GM19023 (cell line): ENCODE measurements at regions not wholly inside any gene's neighbourhood (a gene's known extent, or its start where the extent isn't known, plus 50 kb on each side); places are given as distances from the start of the nearest gene placed in this dataset.

Source experiments
- ATAC-seq: cut with Tn5 transposase; IDR thresholded peaks from one replicate; pipeline ENCODE4 v1.9.1; 2021; ENCODE audit warnings: mild to moderate bottlenecking, moderate library complexity; ENCODE audit not compliant: unreplicated experiment

- ATAC-seq = no peak
Observed at GRCh38 chr3:18888370-18888769, 259.9 kb upstream of the KCNH8 start.

GRCh38 chr3:18886331-18886730 is 262.0 kb upstream of the KCNH8 start:
- no peak for ATAC-seq

DNA sequence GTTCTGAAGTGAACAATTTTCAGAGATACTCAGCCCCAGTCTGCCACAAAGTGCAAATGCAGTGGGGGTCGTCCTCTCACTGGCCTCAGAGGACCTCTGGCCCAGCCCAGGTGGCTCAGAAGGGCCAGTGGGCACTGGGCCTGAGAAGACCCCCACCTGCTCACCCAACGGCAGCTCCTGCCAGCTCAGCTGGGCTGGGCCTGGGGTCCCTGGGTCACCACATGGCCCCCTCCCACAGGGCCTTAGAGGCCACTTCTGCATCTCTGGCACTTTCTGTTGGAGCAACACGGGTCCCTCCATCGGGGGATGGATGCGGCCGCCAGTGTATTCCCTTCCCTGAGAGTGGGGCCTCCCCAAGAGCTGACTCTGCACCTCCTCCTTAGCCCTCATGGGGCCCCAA is 262.7 kb upstream of the KCNH8 start:
- ATAC-seq = no peak

DNA sequence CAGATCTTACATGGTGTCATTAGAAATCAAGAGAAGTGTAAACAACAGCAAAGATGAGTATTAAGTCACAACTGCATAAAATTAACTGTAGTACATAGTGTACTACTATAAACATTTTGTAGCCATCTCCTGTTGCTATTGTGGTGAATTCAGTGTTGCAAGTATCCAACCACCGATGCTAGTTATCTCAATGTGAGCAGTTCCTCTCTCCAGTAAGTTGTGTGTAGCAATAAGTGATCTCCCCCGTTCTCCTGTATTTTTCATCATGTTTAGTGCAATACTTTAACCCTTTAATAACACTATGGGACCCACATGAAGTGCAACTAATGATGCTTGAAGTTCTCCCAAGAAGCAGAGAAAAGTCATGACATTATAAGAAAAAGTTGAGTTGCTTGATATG is 264.7 kb upstream of the KCNH8 start:
- no peak for ATAC-seq

DNA sequence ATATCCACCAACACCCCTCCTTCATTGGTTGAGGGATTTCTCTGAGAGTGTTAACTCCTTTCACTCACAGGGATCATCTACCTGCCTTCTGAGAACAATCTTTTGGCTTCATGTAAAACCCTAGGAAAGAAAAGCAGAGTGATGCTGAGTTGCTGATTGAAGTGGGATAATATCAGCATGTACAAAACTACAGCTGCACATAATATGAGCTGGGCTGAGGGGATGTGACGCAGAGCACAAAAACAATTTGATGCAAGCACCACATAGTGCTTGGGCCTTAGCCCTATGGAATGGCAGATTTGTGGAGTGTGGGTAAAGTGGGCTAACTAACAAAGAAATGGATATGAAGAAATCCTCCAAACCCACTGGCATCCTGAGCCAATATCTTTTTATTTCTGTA is 267.6 kb upstream of the KCNH8 start:
- no peak for ATAC-seq

- ATAC-seq = no peak
Observed at GRCh38 chr3:18872466-18872865, 275.8 kb upstream of the KCNH8 start.

DNA sequence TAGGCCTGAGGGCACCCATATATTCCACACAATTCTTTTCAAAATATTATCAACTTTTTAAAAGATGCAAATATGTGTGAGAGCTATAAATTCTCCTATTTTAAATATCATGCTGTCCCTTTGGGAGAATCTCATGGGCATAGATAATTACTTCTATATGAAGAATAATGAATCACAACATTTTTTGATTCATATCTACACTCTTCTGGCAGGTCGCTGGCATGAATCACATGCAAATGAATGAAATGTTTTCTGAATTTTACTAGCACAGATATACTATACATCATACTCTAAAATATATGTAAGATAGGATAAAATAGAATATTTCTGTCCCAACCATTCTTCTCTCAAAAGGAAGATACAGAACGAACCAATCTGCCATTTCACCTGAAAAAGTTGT is 277.7 kb upstream of the KCNH8 start:
- no peak for ATAC-seq

GRCh38 chr3:18870074-18870640 is 278.2 kb upstream of the KCNH8 start:
- ATAC-seq = no peak

DNA sequence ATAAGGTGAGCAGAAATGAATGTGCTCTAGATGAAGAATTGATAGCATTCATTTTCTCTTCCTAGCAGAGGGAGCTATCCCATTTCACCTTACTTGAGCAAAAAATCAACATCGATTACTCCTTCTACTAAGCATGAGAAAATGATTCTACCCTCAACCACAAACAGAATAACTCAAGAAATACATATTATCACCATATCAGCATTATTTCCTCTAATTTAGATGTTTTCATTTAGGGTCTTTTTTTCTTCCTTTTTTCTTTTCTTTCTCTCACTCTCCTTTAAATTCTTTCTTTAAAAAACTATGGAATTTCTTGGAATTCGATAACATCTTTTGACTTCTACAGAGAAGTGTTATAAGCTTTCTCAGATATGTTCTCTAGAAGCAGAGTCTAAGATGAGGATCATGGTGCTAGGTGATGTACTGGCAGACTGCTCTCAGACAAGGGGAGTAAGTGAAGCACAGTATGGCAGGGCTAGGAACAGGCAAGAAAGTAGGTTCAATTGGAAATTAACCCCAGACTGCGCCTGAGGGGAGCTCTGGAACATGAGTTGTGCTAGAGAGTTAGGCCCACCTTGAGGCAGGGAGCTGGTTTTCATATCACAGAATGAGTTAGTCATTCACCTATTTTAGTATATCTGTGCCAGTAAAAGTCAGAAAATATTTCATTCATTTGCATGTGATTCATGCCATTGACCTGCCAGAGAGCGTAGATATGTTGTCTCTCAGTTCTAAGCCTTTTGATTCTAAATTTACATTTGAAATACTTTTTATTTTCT is 279.2 kb upstream of the KCNH8 start:
- ATAC-seq = no peak

DNA sequence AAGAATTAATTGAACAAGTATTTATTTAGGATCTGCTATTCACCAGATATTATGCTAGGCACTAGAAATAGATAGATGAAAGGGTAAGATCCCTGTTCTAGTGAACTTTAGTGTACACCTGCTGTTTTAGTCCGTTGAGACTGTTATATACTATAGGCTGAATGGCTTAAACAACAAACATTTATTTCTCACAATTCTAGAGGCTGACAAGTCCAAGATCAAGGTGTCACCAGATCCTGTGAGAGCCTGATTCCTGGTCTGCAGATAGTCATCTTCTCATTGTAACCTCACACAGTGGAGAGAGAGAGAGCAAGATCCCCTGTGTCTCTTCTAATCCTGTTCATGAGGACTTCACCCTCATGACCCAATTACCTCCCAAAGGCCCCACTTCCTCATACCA is 281.4 kb upstream of the KCNH8 start:
- ATAC-seq = no peak

GRCh38 chr3:18864933-18865731 is 283.2 kb upstream of the KCNH8 start:
- no peak for ATAC-seq

DNA sequence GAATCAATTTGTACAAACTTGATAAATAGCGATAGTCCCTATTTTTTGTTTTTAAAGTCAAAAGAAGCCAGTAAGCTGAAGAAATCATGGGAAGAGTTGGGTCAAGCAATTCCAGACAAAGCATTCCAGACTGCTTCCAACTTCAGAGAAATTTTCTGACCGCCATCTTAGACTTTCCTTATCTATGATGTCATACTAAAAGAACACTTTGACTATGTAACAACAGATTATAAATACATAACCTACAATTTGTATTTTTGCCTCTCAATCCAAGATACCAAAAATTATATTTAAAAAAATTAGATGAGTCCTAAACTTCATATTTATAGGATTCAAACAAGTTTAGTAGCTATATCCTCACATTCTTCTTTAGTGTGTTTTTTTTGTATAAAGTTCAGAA is 286.2 kb upstream of the KCNH8 start:
- no peak for ATAC-seq

DNA sequence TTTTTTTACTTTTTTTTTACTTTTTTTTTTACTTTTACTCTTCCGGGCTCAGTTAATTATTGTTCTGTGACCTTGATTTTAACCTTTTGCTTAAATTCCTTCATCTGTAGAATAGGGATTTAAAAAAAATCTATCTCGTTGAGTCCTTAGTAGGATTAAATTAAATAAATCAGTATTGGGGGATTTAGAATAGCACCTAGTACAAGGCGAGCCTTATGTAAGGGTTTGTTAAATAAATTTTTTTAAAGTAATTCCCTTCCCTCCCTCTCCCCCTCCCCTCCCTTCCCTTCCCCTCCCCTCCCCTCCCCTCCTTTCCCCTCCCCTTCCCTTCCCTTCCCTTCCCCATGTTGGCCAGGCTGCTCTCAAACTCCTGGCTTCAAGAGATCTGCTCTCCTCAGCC is 287.2 kb upstream of the KCNH8 start:
- no peak for ATAC-seq

GRCh38 chr3:18853269-18853668 is 295.0 kb upstream of the KCNH8 start:
- ATAC-seq = no peak

GRCh38 chr3:18847583-18848197 is 300.6 kb upstream of the KCNH8 start:
- ATAC-seq = no peak

- ATAC-seq = no peak
Observed at GRCh38 chr3:18843983-18844382, 304.3 kb upstream of the KCNH8 start.

DNA sequence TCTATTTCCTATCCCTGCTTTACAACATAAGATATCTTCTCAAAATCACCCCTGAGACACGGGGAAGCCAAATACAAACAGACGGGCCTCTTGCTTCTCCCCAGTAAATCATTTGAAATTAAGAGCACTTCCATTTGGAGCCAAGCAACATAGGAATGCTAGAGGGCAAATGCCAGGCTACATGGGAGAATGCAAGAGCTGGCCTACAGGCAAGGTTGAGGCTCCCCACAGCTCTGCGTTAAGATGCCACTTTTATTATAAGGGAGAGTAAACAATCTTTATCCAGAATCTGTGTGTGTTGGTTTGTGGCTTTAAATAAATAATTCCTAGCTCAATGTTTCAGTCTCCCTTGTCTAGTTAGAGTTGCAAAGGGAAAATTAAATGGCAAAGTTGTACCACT is 305.1 kb upstream of the KCNH8 start:
- ATAC-seq = no peak

DNA sequence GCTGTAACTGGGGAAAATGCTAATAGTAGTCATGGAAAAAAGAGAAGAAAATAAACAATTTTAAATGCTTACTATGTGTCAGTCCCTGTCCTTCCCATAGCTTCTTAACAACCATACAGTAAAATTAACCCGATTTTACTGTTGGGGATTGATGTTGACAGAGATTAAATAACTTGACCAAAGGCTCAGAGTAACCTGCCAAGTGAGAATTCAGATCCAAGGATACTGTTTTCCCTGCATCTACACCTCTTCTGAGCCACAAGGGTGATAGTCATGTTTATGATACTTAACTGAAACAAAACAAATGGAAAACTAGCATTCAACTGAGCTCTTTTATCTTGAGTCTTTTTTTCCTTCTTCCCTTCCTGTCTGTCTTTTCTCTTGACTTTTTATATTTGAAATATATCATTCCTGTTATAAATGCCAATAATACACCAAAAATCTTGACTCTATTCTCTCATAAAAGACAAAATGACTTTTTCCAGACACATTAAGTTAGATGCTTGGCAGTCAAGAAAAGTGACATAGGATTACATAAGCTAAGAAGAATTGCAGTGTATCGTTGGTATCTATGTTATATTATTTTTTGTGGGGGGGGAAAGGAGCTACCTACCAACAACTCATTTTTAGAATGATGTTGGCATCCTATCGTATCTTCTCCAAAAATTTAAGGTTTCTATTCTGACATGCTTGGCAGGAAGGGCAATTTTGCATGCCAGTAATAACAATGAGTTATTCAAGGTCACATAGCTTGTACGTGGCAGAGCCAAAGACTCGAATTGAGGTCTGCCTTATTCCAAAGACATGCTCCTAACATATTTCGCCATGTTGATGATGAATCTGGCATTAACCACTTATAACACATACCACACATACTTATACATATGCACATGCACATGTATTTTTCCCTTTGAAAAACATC is 306.6 kb upstream of the KCNH8 start:
- ATAC-seq = no peak

GRCh38 chr3:18840535-18841137 is 307.7 kb upstream of the KCNH8 start:
- no peak for ATAC-seq

DNA sequence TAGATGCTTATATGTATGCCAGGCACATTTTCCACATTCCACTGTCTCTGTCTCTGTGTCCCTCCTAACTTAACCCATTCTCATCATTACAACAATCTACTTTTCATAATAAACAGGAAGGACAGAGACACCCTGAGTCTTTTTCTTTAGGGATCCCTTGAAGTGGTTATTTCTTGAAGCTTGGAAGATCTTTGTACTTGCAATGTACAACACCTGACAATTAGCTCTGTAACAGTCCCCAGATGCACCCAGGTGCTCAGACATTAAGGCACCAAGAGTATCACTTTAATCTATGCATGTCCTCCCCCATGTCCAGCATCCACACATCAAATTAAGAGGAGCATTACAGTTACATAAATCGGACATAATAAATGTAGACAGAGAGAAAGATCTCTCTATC is 309.6 kb upstream of the KCNH8 start:
- no peak for ATAC-seq
